WTC11 (cell line): ENCODE measurements at regions not wholly inside any gene's neighbourhood (a gene's known extent, or its start where the extent isn't known, plus 50 kb on each side); places are given as distances from the start of the nearest gene placed in this dataset.

Experiments
- ATAC-seq: fragments of 200-7000 bp; cut with Tn5 transposase; 2 replicates; pipeline ENCODE4 v1.10.0; 2021; ENCODE audit warnings: mild to moderate bottlenecking, moderate library complexity
- CTCF ChIA-PET: fragments of 300-600 bp; sonication (Branson Sonifier 250); formaldehyde crosslinking; loops from one replicate; lab custom pipeline; 2021; ENCODE audit warnings: antibody characterized with exemption; lab: Charles Lee
- POLR2A ChIA-PET: fragments of 350-600 bp; sonication (Branson Sonifier 250); formaldehyde crosslinking; loops from one replicate; lab custom pipeline; 2021; ENCODE audit warnings: antibody characterized with exemption; lab: Charles Lee
- DNase-seq: peaks from one replicate; pipeline ENCODE4 v3.0.0; 2021; ENCODE audit warnings: low spot score
- H3K27ac Mint-ChIP-seq: 2 replicates; pipeline ENCODE4 v1.8.0; 2021; ENCODE audit warnings: mixed read lengths
- H3K27me3 Mint-ChIP-seq: 2 replicates; pipeline ENCODE4 v1.8.0; 2021; ENCODE audit warnings: low read depth, mild to moderate bottlenecking, moderate library complexity, mixed read lengths
- H3K36me3 Mint-ChIP-seq: 2 replicates; pipeline ENCODE4 v1.8.0; 2021; ENCODE audit warnings: mixed read lengths
- H3K4me1 Mint-ChIP-seq: 2 replicates; pipeline ENCODE4 v1.8.0; 2022; ENCODE audit warnings: mixed read lengths
- H3K4me3 Mint-ChIP-seq: 2 replicates; pipeline ENCODE4 v1.8.0; 2021; ENCODE audit warnings: mild to moderate bottlenecking, moderate library complexity, mixed read lengths
- H3K9me3 Mint-ChIP-seq: 2 replicates; pipeline ENCODE4 v1.8.0; 2021; ENCODE audit warnings: mixed read lengths
- CBFB ChIP-seq: sonication (generic); formaldehyde crosslinking; IDR thresholded peaks from 2 replicates; pipeline ENCODE4 v1.8.1; 2022; ENCODE audit warnings: mild to moderate bottlenecking, low read depth, missing genetic modification reagents
- CREB1 ChIP-seq: sonication (generic); formaldehyde crosslinking; IDR thresholded peaks from 2 replicates; pipeline ENCODE4 v1.8.0; 2023; ENCODE audit warnings: mild to moderate bottlenecking, missing genetic modification reagents
- EMX1 ChIP-seq: fragments of 250-450 bp; sonication (Bioruptor Pico); IDR thresholded peaks from 2 replicates; pipeline ENCODE4 v1.8.0; 2021; ENCODE audit warnings: mild to moderate bottlenecking
- FOXP4 ChIP-seq: sonication (generic); formaldehyde crosslinking; IDR thresholded peaks from 2 replicates; pipeline ENCODE4 v1.8.0; 2022; ENCODE audit warnings: mild to moderate bottlenecking, missing genetic modification reagents
- GABPB1 ChIP-seq: sonication (generic); formaldehyde crosslinking; IDR thresholded peaks from 2 replicates; pipeline ENCODE4 v1.8.1; 2023; ENCODE audit warnings: mild to moderate bottlenecking, missing genetic modification reagents
- HMGXB4 ChIP-seq: sonication (generic); formaldehyde crosslinking; IDR thresholded peaks from 2 replicates; pipeline ENCODE4 v1.8.1; 2023; ENCODE audit warnings: mild to moderate bottlenecking, moderate library complexity, missing genetic modification reagents
- NFE2L1 ChIP-seq: sonication (generic); formaldehyde crosslinking; IDR thresholded peaks from 2 replicates; pipeline ENCODE4 v1.8.1; 2023; ENCODE audit warnings: missing genetic modification reagents
- NFYB ChIP-seq: sonication (generic); formaldehyde crosslinking; conservative IDR thresholded peaks from 2 replicates; pipeline ENCODE4 v1.8.0; 2022; ENCODE audit warnings: low read depth, missing genetic modification reagents
- NR2C2 ChIP-seq: sonication (generic); formaldehyde crosslinking; IDR thresholded peaks from 2 replicates; pipeline ENCODE4 v1.8.0; 2022; ENCODE audit warnings: mild to moderate bottlenecking, missing genetic modification reagents
- SMAD4 ChIP-seq: sonication (generic); formaldehyde crosslinking; IDR thresholded peaks from 2 replicates; pipeline ENCODE4 v1.8.0; 2022; ENCODE audit warnings: mild to moderate bottlenecking, missing genetic modification reagents
- USF1 ChIP-seq: sonication (generic); formaldehyde crosslinking; IDR thresholded peaks from 2 replicates; pipeline ENCODE4 v1.8.0; 2022; ENCODE audit warnings: mild to moderate bottlenecking, missing genetic modification reagents
- ZBTB43 ChIP-seq: sonication (generic); formaldehyde crosslinking; IDR thresholded peaks from 2 replicates; pipeline ENCODE4 v1.8.1; 2023; ENCODE audit warnings: mild to moderate bottlenecking, missing genetic modification reagents
- ZNF121 ChIP-seq: sonication (generic); formaldehyde crosslinking; IDR thresholded peaks from 2 replicates; pipeline ENCODE4 v1.8.0; 2023; ENCODE audit warnings: missing genetic modification reagents
- ZNF317 ChIP-seq: sonication (generic); formaldehyde crosslinking; IDR thresholded peaks from 2 replicates; pipeline ENCODE4 v1.8.1; 2023; ENCODE audit warnings: low read depth, mild to moderate bottlenecking, moderate library complexity, missing genetic modification reagents, borderline replicate concordance
- ZSCAN18 ChIP-seq: fragments of 250-450 bp; sonication (Bioruptor Pico); IDR thresholded peaks from 2 replicates; pipeline ENCODE4 v2.1.2; 2022; ENCODE audit warnings: mild to moderate bottlenecking, moderate library complexity
- TF ChIP-seq, protein P1 (sequence below): sonication (generic); formaldehyde crosslinking; IDR thresholded peaks from 2 replicates; pipeline ENCODE4 v1.8.0; 2023; ENCODE audit warnings: mild to moderate bottlenecking, missing genetic modification reagents
- TF ChIP-seq, protein P2 (sequence below): sonication (generic); formaldehyde crosslinking; IDR thresholded peaks from 2 replicates; pipeline ENCODE4 v1.8.1; 2023; ENCODE audit warnings: mild to moderate bottlenecking, missing genetic modification reagents, borderline replicate concordance
- TF ChIP-seq, protein P3 (sequence below): fragments of 250-450 bp; sonication (Bioruptor Pico); conservative IDR thresholded peaks from 2 replicates; pipeline ENCODE4 v1.9.0; 2021; ENCODE audit warnings: mild to moderate bottlenecking

DNA sequence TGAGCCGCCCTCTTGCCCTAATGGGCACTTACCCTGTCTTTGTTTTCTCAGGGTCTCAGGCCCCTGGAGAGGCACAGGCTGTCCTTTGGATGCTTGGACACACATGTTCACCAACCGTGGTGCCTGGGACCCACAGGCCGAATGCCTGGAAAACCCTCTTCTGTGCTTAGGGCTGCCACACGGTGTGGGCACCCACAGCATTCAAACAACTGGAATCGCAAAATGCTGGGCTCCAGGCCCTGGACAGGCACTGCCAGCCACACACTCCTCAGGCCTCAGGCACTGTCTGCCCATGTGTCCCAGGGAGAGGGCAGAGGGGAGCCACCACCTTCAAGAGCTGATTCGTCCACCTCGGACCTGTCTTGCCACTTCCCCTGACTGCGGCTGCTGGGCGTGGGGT, 123.1 kb upstream of the ACKR3 start:
- ATAC-seq (no peak), DNase-seq (no peak)
- Mint-ChIP-seq H3K4me3 (no peak overlapping the region), H3K36me3 (no peaks in the 10 kb centered on the region), H3K9me3 (peaks cover 14% of the 10 kb centered on the region), H3K27ac (no peak overlapping the region)
- CTCF ChIA-PET: no interaction called here
- POLR2A ChIA-PET: no interaction called here
- TF ChIP-seq, protein P1, sequence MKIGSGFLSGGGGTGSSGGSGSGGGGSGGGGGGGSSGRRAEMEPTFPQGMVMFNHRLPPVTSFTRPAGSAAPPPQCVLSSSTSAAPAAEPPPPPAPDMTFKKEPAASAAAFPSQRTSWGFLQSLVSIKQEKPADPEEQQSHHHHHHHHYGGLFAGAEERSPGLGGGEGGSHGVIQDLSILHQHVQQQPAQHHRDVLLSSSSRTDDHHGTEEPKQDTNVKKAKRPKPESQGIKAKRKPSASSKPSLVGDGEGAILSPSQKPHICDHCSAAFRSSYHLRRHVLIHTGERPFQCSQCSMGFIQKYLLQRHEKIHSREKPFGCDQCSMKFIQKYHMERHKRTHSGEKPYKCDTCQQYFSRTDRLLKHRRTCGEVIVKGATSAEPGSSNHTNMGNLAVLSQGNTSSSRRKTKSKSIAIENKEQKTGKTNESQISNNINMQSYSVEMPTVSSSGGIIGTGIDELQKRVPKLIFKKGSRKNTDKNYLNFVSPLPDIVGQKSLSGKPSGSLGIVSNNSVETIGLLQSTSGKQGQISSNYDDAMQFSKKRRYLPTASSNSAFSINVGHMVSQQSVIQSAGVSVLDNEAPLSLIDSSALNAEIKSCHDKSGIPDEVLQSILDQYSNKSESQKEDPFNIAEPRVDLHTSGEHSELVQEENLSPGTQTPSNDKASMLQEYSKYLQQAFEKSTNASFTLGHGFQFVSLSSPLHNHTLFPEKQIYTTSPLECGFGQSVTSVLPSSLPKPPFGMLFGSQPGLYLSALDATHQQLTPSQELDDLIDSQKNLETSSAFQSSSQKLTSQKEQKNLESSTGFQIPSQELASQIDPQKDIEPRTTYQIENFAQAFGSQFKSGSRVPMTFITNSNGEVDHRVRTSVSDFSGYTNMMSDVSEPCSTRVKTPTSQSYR (CRISPR knock-in tag): no peak
- TF ChIP-seq ZSCAN18 (no peak), USF1 (CRISPR knock-in tag) (no peak), ZNF121 (CRISPR knock-in tag) (no peak), SMAD4 (no peak), CBFB (CRISPR knock-in tag) (no peak), NFE2L1 (CRISPR knock-in tag) (no peak), GABPB1 (CRISPR knock-in tag) (no peak)
- TF ChIP-seq, all 79 proteins: peak for 0
- Mint-ChIP-seq H3K4me1 (no peaks in the 10 kb centered on the region), H3K27me3 (peaks cover 2% of the 10 kb centered on the region; the same call in 1 of the 2 replicates)

- ATAC-seq (no peak; the same call in 1 of the 2 replicates), DNase-seq (no peak)
- H3K9me3 Mint-ChIP-seq: peaks cover 6% of the 10 kb centered on the region
- POLR2A ChIA-PET: no interaction called here
- peaks cover 2% of the 10 kb centered on the region for H3K4me1 Mint-ChIP-seq
- H3K27ac Mint-ChIP-seq: no peak overlapping the region
- no peak overlapping the region for H3K4me3 Mint-ChIP-seq
- CTCF ChIA-PET: no interaction called here
- no peaks in the 10 kb centered on the region for H3K27me3 Mint-ChIP-seq
- no peaks in the 10 kb centered on the region for H3K36me3 Mint-ChIP-seq
- TF ChIP-seq NR2C2 (no peak), NFYB (CRISPR knock-in tag) (no peak), ZNF317 (CRISPR knock-in tag) (no peak), EMX1 (CRISPR knock-in tag) (no peak), CREB1 (CRISPR knock-in tag) (no peak), FOXP4 (CRISPR knock-in tag) (no peak), ZBTB43 (CRISPR knock-in tag) (no peak), HMGXB4 (no peak)
- TF ChIP-seq, protein P2, sequence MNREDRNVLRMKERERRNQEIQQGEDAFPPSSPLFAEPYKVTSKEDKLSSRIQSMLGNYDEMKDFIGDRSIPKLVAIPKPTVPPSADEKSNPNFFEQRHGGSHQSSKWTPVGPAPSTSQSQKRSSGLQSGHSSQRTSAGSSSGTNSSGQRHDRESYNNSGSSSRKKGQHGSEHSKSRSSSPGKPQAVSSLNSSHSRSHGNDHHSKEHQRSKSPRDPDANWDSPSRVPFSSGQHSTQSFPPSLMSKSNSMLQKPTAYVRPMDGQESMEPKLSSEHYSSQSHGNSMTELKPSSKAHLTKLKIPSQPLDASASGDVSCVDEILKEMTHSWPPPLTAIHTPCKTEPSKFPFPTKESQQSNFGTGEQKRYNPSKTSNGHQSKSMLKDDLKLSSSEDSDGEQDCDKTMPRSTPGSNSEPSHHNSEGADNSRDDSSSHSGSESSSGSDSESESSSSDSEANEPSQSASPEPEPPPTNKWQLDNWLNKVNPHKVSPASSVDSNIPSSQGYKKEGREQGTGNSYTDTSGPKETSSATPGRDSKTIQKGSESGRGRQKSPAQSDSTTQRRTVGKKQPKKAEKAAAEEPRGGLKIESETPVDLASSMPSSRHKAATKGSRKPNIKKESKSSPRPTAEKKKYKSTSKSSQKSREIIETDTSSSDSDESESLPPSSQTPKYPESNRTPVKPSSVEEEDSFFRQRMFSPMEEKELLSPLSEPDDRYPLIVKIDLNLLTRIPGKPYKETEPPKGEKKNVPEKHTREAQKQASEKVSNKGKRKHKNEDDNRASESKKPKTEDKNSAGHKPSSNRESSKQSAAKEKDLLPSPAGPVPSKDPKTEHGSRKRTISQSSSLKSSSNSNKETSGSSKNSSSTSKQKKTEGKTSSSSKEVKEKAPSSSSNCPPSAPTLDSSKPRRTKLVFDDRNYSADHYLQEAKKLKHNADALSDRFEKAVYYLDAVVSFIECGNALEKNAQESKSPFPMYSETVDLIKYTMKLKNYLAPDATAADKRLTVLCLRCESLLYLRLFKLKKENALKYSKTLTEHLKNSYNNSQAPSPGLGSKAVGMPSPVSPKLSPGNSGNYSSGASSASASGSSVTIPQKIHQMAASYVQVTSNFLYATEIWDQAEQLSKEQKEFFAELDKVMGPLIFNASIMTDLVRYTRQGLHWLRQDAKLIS (CRISPR knock-in tag): no peak
- TF ChIP-seq, protein P3, sequence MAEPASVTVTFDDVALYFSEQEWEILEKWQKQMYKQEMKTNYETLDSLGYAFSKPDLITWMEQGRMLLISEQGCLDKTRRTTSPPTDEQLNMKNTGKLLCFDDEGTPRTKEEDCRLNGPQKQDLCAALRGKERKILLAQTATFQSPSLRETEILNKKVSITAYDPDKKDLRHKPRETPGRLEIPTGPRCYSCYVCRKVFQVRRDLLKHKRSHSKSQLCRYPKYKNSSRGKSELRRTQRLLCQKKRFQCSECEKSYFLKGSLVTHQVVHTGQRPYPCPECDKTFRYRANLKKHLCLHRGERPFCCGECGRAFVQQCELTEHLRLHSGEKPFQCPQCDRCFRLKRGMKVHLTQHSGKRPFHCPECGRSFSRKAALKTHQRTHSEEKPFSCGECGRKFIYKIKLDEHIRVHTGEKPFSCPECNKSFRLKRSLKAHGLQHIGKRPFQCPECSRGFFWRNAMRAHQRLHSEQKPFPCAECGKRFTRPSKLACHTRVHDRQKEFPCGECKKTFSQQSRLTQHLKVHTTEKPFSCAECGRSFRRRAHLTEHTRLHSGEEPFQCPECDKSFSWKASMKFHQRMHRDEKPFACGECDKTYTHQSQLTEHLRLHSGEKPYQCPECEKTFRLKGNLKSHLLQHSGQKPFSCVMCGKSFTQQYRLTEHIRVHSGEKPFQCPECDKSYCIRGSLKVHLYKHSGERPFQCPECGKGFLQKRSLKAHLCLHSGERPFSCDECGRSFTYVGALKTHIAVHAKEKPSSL (CRISPR knock-in tag): no peak
These were observed 120.4 kb upstream of the ACKR3 start for GRCh38 chr2:236449167-236449761.
